ENCODE measurements at regions not wholly inside any gene's neighbourhood (a gene's known extent, or its start where the extent isn't known, plus 50 kb on each side); places are given as distances from the start of the nearest gene placed in this dataset.

DNA sequence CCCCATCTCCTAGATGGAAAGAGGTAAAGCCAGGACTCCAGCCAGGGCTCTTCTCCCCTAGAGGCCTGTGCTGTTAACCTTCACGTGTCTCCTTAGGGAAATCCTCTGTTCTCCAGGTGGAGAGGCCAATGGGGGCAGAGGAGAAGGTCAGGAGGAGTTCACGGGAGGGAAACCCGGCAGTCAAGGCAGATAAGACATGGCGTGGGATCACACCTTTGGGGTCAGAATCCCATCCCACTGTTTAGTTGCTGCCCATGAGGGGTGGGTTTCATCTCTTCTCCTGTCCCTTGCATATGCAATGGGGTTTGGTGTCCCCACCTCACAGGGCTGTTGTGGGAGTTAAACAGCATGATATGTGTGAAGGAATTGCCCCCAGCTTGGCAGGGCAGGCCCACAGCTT, 469.7 kb downstream of the TBC1D22A start:
- Histone ChIP-seq H3K4me1 (ENCODE audit: control insufficient read depth, insufficient read depth, low read length, poor library complexity, severe bottlenecking) (no peaks in the 10 kb centered on the region), H3K4me3 (ENCODE audit: insufficient read depth, low read depth, low read length, poor library complexity, severe bottlenecking) (no peak overlapping the region), H3K9me3 (ENCODE audit: control insufficient read depth, low read length) (no peaks in the 10 kb centered on the region), H3K27me3 (replicated peaks; ENCODE audit: control insufficient read depth, insufficient read depth, low read length, poor library complexity, severe bottlenecking) (no peaks in the 10 kb centered on the region), H3K36me3 (ENCODE audit: control insufficient read depth, insufficient read depth, low read length) (no peaks in the 10 kb centered on the region), H3K27ac (ENCODE audit: insufficient read depth, low read length, poor library complexity, severe bottlenecking) (no peak overlapping the region)
- DNase-seq = no peak

- H3K27ac ChIP-seq (ENCODE audit: insufficient read depth, low read length, poor library complexity, severe bottlenecking) = no peak overlapping the region
- no peaks in the 10 kb centered on the region for H3K4me1 ChIP-seq (ENCODE audit: control insufficient read depth, insufficient read depth, low read length, poor library complexity, severe bottlenecking)
- no peak for DNase-seq
- no peaks in the 10 kb centered on the region for H3K9me3 ChIP-seq (ENCODE audit: control insufficient read depth, low read length)
- no peaks in the 10 kb centered on the region for H3K36me3 ChIP-seq (ENCODE audit: control insufficient read depth, insufficient read depth, low read length)
- H3K27me3 ChIP-seq (replicated peaks; ENCODE audit: control insufficient read depth, insufficient read depth, low read length, poor library complexity, severe bottlenecking) = no peaks in the 10 kb centered on the region
- no peak overlapping the region for H3K4me3 ChIP-seq (ENCODE audit: insufficient read depth, low read depth, low read length, poor library complexity, severe bottlenecking)
Measured at GRCh38 chr22:47231759-47232158, 469.3 kb downstream of the TBC1D22A start.

DNA sequence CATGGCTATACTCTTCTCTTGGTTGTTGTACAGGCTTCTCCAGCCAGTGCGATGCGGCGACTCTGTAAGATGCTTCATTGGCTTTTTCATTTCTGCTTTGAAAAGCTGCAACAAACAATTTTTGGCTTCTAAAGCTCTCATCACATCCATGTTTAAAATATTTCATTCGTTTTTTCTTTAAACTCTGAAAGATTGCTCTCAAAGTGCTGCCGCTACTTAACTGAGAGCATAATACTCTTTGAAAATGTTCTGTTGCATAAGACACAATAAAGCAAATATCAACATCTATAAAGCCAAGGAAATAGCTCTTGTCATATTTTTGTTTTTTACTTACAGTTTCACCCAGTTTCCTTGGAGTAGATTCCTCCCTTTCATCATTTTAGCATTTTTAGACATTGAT, 468.3 kb downstream of the TBC1D22A start:
- H3K4me3 ChIP-seq (ENCODE audit: insufficient read depth, low read depth, low read length, poor library complexity, severe bottlenecking) = no peak overlapping the region
- H3K36me3 ChIP-seq (ENCODE audit: control insufficient read depth, insufficient read depth, low read length) = no peaks in the 10 kb centered on the region
- H3K4me1 ChIP-seq (ENCODE audit: control insufficient read depth, insufficient read depth, low read length, poor library complexity, severe bottlenecking) = no peaks in the 10 kb centered on the region
- H3K27ac ChIP-seq (ENCODE audit: insufficient read depth, low read length, poor library complexity, severe bottlenecking) = no peak overlapping the region
- no peak for DNase-seq
- H3K9me3 ChIP-seq (ENCODE audit: control insufficient read depth, low read length) = no peaks in the 10 kb centered on the region
- no peaks in the 10 kb centered on the region for H3K27me3 ChIP-seq (replicated peaks; ENCODE audit: control insufficient read depth, insufficient read depth, low read length, poor library complexity, severe bottlenecking)

DNA sequence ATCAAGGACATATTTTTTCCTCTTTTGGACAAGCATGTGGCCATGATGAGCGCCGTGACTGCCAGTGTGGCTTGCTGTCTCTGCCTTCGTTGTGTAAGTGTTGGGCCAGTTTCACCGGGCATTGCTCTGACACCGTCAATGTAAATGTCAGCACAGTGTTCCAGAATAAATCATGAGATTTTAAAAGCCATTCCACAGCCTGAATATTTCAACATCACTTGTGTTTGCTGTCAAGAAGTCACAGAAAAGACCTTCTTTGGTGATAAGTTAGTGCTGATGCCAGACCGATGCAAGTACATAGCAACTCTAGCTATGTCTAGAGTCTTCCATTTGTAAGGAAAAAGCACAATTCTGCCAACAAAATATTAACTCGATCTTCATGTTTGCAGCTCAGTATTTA, 467.8 kb downstream of the TBC1D22A start:
- no peaks in the 10 kb centered on the region for H3K36me3 ChIP-seq (ENCODE audit: control insufficient read depth, insufficient read depth, low read length)
- DNase-seq = no peak
- H3K9me3 ChIP-seq (ENCODE audit: control insufficient read depth, low read length) = no peaks in the 10 kb centered on the region
- H3K27me3 ChIP-seq (replicated peaks; ENCODE audit: control insufficient read depth, insufficient read depth, low read length, poor library complexity, severe bottlenecking) = no peaks in the 10 kb centered on the region
- no peak overlapping the region for H3K4me3 ChIP-seq (ENCODE audit: insufficient read depth, low read depth, low read length, poor library complexity, severe bottlenecking)
- H3K4me1 ChIP-seq (ENCODE audit: control insufficient read depth, insufficient read depth, low read length, poor library complexity, severe bottlenecking) = no peaks in the 10 kb centered on the region
- H3K27ac ChIP-seq (ENCODE audit: insufficient read depth, low read length, poor library complexity, severe bottlenecking) = no peak overlapping the region

DNA sequence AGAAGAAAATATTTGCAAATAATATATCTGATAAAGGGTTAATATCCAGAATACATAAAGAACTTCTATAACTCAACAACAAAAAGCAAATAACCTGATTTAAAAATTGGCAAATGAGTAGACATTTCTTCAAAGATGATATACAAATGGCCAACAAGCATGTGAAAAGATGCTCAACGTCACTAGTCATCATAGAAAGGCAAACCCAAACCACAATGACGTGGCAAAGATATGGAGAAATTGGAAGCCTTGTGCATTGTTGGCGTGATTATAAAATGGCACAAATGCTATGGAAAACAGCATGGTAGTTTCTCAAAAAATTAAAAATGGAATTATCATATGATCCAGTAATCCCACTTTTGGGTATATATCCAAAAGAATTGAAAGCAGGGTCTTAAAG, 466.3 kb downstream of the TBC1D22A start:
- Histone ChIP-seq H3K36me3 (ENCODE audit: control insufficient read depth, insufficient read depth, low read length) (no peaks in the 10 kb centered on the region), H3K27me3 (replicated peaks; ENCODE audit: control insufficient read depth, insufficient read depth, low read length, poor library complexity, severe bottlenecking) (no peaks in the 10 kb centered on the region), H3K9me3 (ENCODE audit: control insufficient read depth, low read length) (no peaks in the 10 kb centered on the region), H3K27ac (ENCODE audit: insufficient read depth, low read length, poor library complexity, severe bottlenecking) (no peak overlapping the region), H3K4me3 (ENCODE audit: insufficient read depth, low read depth, low read length, poor library complexity, severe bottlenecking) (no peak overlapping the region), H3K4me1 (ENCODE audit: control insufficient read depth, insufficient read depth, low read length, poor library complexity, severe bottlenecking) (no peaks in the 10 kb centered on the region)
- DNase-seq = no peak

DNA sequence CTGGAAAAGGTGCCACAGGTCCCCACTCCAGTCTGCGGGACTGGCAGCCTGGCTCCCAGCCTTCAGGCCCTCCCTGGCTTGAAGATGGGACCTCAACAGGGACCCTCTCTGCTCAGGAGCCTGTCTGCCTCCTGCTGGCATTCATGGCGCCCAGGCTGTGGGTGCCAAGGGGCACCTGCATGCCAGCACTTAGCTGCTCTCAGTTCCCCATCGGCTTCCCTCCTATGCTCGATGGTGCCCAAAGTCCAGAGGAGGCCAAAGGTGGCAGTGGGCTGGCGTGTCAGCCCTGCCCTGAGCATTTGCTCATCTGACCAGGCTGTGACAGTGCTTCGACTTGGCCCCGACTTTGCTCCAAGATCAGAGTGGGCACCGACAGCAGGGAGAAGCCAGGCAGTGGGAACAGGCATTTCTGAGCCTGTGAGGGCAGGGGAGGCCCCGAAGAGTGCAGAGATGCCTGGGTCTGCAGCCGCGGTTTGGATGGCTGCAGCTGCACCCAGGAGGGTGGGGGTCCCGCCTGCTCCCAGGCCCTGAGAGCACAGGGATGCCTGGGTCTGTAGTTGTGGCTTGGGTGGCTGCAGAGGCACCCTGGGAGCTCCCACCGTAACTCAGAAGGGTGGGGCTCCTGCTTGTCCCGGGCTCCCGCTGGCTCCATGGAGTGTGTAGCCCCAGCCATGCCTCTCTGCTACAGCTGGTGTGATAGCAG, 463.6 kb downstream of the TBC1D22A start:
- Histone ChIP-seq H3K4me3 (ENCODE audit: insufficient read depth, low read depth, low read length, poor library complexity, severe bottlenecking) (no peak overlapping the region), H3K9me3 (ENCODE audit: control insufficient read depth, low read length) (no peaks in the 10 kb centered on the region), H3K27me3 (replicated peaks; ENCODE audit: control insufficient read depth, insufficient read depth, low read length, poor library complexity, severe bottlenecking) (no peaks in the 10 kb centered on the region), H3K36me3 (ENCODE audit: control insufficient read depth, insufficient read depth, low read length) (no peaks in the 10 kb centered on the region), H3K4me1 (ENCODE audit: control insufficient read depth, insufficient read depth, low read length, poor library complexity, severe bottlenecking) (no peaks in the 10 kb centered on the region), H3K27ac (ENCODE audit: insufficient read depth, low read length, poor library complexity, severe bottlenecking) (no peak overlapping the region)
- DNase-seq = no peak

DNA sequence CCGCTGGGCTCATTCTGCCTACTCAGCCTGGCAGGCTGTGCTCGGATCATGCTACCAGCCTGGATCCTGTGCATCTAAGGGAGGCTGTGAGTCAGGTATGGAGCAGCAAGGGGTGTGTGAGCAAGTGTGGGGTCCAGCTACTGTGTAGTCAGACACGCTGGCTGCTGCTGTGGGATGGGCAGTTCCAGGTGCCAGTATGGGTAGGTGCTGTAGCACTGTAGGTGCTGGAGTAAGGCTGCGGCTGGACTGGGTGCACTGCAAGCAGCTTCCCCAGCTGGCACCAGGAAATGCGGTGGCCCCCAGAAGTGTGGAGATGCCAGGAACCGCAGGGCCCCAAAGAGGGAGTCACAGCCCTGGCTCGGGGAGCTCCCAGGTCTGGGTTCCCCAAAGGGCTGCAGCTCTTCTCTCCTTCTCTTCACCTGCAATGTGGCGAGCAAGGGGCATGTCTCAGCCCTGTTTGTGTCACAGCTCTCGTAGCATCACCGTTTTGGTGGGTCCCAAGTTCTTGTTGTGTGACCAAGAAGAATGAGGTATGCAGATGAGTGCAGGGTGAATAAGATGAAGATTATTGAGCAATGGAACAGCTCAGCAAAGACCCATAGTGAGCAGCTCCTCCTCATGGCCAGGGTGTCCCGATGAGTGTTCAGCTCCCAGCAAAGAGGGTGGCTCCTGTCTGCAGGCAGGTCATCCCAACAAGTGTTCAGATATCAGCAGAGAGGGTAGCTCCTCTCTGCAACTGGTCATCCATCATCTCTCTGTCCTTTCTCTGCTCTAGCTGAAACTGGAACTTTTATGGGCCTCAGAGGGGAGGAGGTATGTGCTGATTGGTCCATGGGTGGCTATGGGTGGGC, 462.9 kb downstream of the TBC1D22A start:
- H3K27me3 ChIP-seq (replicated peaks; ENCODE audit: control insufficient read depth, insufficient read depth, low read length, poor library complexity, severe bottlenecking) = no peaks in the 10 kb centered on the region
- H3K9me3 ChIP-seq (ENCODE audit: control insufficient read depth, low read length) = no peaks in the 10 kb centered on the region
- H3K27ac ChIP-seq (ENCODE audit: insufficient read depth, low read length, poor library complexity, severe bottlenecking) = no peak overlapping the region
- no peak for DNase-seq
- H3K4me3 ChIP-seq (ENCODE audit: insufficient read depth, low read depth, low read length, poor library complexity, severe bottlenecking) = no peak overlapping the region
- H3K4me1 ChIP-seq (ENCODE audit: control insufficient read depth, insufficient read depth, low read length, poor library complexity, severe bottlenecking) = no peaks in the 10 kb centered on the region
- H3K36me3 ChIP-seq (ENCODE audit: control insufficient read depth, insufficient read depth, low read length) = no peaks in the 10 kb centered on the region
